Brain microvascular endothelial cell (primary cell): ENCODE measurements at regions not wholly inside any gene's neighbourhood (a gene's known extent, or its start where the extent isn't known, plus 50 kb on each side); places are given as distances from the start of the nearest gene placed in this dataset.

Experiments
- DNase-seq: peaks from one replicate; pipeline ENCODE4 v3.0.0-alpha.2; 2020
- H3K27ac ChIP-seq: fragments of 250-450 bp; sonication (Bioruptor Pico); 2 replicates; pipeline ENCODE4 v1.5.1; 2020; ENCODE audit warnings: mild to moderate bottlenecking, moderate library complexity
- H3K27me3 ChIP-seq: fragments of 250-450 bp; sonication (Bioruptor Pico); replicated peaks from 2 replicates; pipeline ENCODE4 v1.5.1; 2020; ENCODE audit warnings: mild to moderate bottlenecking
- H3K36me3 ChIP-seq: fragments of 250-450 bp; sonication (Bioruptor Pico); replicated peaks from 2 replicates; pipeline ENCODE4 v1.5.1; 2020; ENCODE audit warnings: mild to moderate bottlenecking
- H3K4me3 ChIP-seq: 2 replicates; pipeline ENCODE4 v1.5.1; 2011; ENCODE audit warnings: low read depth, mild to moderate bottlenecking, control low read depth, low read length, moderate library complexity
- in situ Hi-C: cut with HindIII; loops from 2 replicates; pipeline ENCODE4 v1.10.0; 2017; ENCODE audit warnings: low sequenced_read_pairs, low pct_ligation_motif_present
- TF ChIP-seq, protein P1 (sequence below): IDR thresholded peaks from 2 replicates; pipeline ENCODE4 v1.5.1; 2011; ENCODE audit warnings: low read depth, mild to moderate bottlenecking, moderate library complexity, low read length, control low read depth, inconsistent platforms; ENCODE audit errors: missing control alignments

GRCh38 chr11:109320595-109320994, 101.4 kb upstream of the C11orf87 start:
- DNase-seq: peak; percentile 24
- TF ChIP-seq, protein P1, sequence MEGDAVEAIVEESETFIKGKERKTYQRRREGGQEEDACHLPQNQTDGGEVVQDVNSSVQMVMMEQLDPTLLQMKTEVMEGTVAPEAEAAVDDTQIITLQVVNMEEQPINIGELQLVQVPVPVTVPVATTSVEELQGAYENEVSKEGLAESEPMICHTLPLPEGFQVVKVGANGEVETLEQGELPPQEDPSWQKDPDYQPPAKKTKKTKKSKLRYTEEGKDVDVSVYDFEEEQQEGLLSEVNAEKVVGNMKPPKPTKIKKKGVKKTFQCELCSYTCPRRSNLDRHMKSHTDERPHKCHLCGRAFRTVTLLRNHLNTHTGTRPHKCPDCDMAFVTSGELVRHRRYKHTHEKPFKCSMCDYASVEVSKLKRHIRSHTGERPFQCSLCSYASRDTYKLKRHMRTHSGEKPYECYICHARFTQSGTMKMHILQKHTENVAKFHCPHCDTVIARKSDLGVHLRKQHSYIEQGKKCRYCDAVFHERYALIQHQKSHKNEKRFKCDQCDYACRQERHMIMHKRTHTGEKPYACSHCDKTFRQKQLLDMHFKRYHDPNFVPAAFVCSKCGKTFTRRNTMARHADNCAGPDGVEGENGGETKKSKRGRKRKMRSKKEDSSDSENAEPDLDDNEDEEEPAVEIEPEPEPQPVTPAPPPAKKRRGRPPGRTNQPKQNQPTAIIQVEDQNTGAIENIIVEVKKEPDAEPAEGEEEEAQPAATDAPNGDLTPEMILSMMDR: no peak
- in situ Hi-C loops: no loop called here
- no peak overlapping the region for H3K4me3 ChIP-seq
- no peaks in the 10 kb centered on the region for H3K27me3 ChIP-seq
- no peaks in the 10 kb centered on the region for H3K36me3 ChIP-seq
- H3K27ac ChIP-seq: no peak overlapping the region

GRCh38 chr11:109326781-109327180, 95.2 kb upstream of the C11orf87 start:
- Histone ChIP-seq H3K27me3 (no peaks in the 10 kb centered on the region), H3K36me3 (no peaks in the 10 kb centered on the region), H3K4me3 (no peak overlapping the region), H3K27ac (no peak overlapping the region)
- DNase-seq: no peak
- TF ChIP-seq, protein P1: no peak
- in situ Hi-C loops: no loop called here

- DNase-seq: no peak
- H3K36me3 ChIP-seq: no peaks in the 10 kb centered on the region
- no peak overlapping the region for H3K4me3 ChIP-seq
- in situ Hi-C loops: no loop called here
- H3K27ac ChIP-seq: no peak overlapping the region
- TF ChIP-seq, protein P1: no peak
- H3K27me3 ChIP-seq: no peaks in the 10 kb centered on the region
Measured at GRCh38 chr11:109329716-109330115, 92.3 kb upstream of the C11orf87 start.

- TF ChIP-seq, protein P1: no peak
- Histone ChIP-seq H3K4me3 (no peak overlapping the region), H3K27me3 (no peaks in the 10 kb centered on the region), H3K27ac (no peak overlapping the region), H3K36me3 (no peaks in the 10 kb centered on the region)
- in situ Hi-C loops: no loop called here
- peak; percentile 3 for DNase-seq
Measured at GRCh38 chr11:109338131-109338530, 83.9 kb upstream of the C11orf87 start.

DNA sequence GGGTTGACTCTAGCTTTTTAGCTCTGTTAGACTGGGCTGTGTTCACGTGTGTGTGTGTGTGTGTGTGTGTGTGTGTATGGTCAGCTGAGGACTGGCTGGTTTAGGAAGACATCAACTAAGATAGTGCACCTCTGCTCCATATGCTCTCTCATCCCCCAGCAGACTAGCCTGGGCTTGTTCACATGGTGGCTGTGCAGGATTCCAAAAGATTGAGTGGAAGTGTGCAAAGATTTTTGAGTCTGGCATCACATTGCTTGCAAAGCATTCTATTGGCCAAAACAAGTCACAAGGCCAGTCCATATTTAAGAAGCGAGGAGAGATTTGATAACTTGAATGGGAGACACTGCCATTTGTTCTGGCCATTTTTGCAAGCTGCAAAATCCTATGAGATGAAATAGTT, 79.7 kb upstream of the C11orf87 start:
- Histone ChIP-seq H3K4me3 (no peak overlapping the region), H3K27ac (no peak overlapping the region), H3K36me3 (no peaks in the 10 kb centered on the region), H3K27me3 (no peaks in the 10 kb centered on the region)
- DNase-seq: no peak
- in situ Hi-C loops: no loop called here
- TF ChIP-seq, protein P1: no peak

- in situ Hi-C loops: no loop called here
- TF ChIP-seq, protein P1: no peak
- no peaks in the 10 kb centered on the region for H3K27me3 ChIP-seq
- no peaks in the 10 kb centered on the region for H3K36me3 ChIP-seq
- H3K4me3 ChIP-seq: no peak overlapping the region
- DNase-seq: no peak
- no peak overlapping the region for H3K27ac ChIP-seq
Measured at GRCh38 chr11:109343242-109343641, 78.7 kb upstream of the C11orf87 start.
